Adrenal gland (tissue), 9 donors: ENCODE measurements at regions not wholly inside any gene's neighbourhood (a gene's known extent, or its start where the extent isn't known, plus 50 kb on each side); places are given as distances from the start of the nearest gene placed in this dataset.

Experiments
- DNase-seq, 7 donors: peaks; one replicate each; pipeline ENCODE4 v3.0.0-alpha.2; 2019 to 2020
- H3K27ac ChIP-seq, 5 donors: fragments of 200-600 bp; sonication (generic) in 4 of 5; 1 replicate in 3 of 5; 2 replicates in 2 of 5; pipeline versions ENCODE4 v1.5.1 to v1.8.0; 2016 to 2020; ENCODE audit warnings: mild to moderate bottlenecking in 1 of 5
- H3K27me3 ChIP-seq: fragments of 200-600 bp; 2 replicates; pipeline ENCODE4 v1.8.0; 2021
- H3K36me3 ChIP-seq, 2 donors: fragments of 200-600 bp; replicated peaks in 1 of 2; 1 replicate in 1 of 2; 2 replicates in 1 of 2; pipeline versions ENCODE4 v1.5.1 to v1.8.0; 2018 to 2022
- H3K4me1 ChIP-seq, 2 donors: fragments of 200-600 bp; replicated peaks in 1 of 2; 1 replicate in 1 of 2; 2 replicates in 1 of 2; pipeline versions ENCODE4 v1.5.1 to v1.8.0; 2018 to 2021
- H3K4me3 ChIP-seq, 4 donors: fragments of 200-600 bp; sonication (generic) in 3 of 4; one replicate each; pipeline ENCODE4 v1.5.1; 2016 to 2018
- H3K9me3 ChIP-seq, 3 donors: fragments of 200-600 bp; sonication (generic) in 1 of 3; replicated peaks in 1 of 3; 1 replicate in 2 of 3; 2 replicates in 1 of 3; pipeline versions ENCODE4 v1.5.1 to v1.8.0; 2016 to 2021
- CTCF ChIP-seq, 6 experiments: fragments of 450-650 bp in 4 of 6; fragments of 200-600 bp in 2 of 6; sonication (generic) in 1 of 6; IDR thresholded peaks; 1 replicate in 5 of 6; 2 replicates in 1 of 6; pipeline versions ENCODE4 v1.5.1 to v1.8.0; 2016 to 2021; ENCODE audit warnings: antibody characterized with exemption in 6 of 6, mild to moderate bottlenecking in 2 of 6, moderate library complexity in 1 of 6
- POLR2A ChIP-seq, 2 donors: fragments of 450-650 bp; IDR thresholded peaks; one replicate each; pipeline ENCODE4 v1.6.1; 2017; ENCODE audit warnings: antibody characterized with exemption in 2 of 2, mild to moderate bottlenecking in 2 of 2, moderate library complexity in 1 of 2
- WGBS, 4 donors: extraction: QIAGEN DNeasy Blood & Tissue Kit in 2 of 4; methylation state at CpG; one replicate each; pipeline versions ENCODE4 v1.1.5 to v1.1.7; 2013 to 2017; 5-methylcytosine and 5-hydroxymethylcytosine counted together
- intact Hi-C, 2 donors: fragments of 100-400 bp; cut with DNase I; formaldehyde crosslinking; loops; one replicate each; pipeline versions ENCODE4 v1.14.1 to v1.15.0; 2022 to 2023
- donor health status: healthy with polysubstance abuse.
- donor health status: Bipolar disorder and iron deficiency.
- donor health status: DM: yes; HTN: yes; CAD: no.
- donor health status: DM: no; HTN: no; CAD: no.
- donor health status: DM: no; HTN: no; CAD: no.

GRCh38 chr12:93050748-93051081 lies 121.6 kb upstream of the EEA1 start:
- Histone ChIP-seq H3K4me3 (no peak overlapping the region), H3K9me3 (no peaks in the 10 kb centered on the region), H3K27me3 (no peaks in the 10 kb centered on the region), H3K27ac (no peak overlapping the region), H3K36me3 (no peaks in the 10 kb centered on the region), H3K4me1 (no peaks in the 10 kb centered on the region)
- DNase-seq = no peak
- WGBS, 4 donors = 91 to 98% (median 93%) methylated on average over 2 of the region's 2 CpGs
- intact Hi-C loops = no loop called here
- no peak for TF ChIP-seq CTCF (IDR thresholded peaks at IDR 0.05)
- TF ChIP-seq POLR2A (IDR thresholded peaks at IDR 0.05) = no peak

GRCh38 chr12:93054021-93054420 lies 124.9 kb upstream of the EEA1 start:
- Histone ChIP-seq H3K27me3 (no peaks in the 10 kb centered on the region), H3K36me3 (no peaks in the 10 kb centered on the region), H3K27ac (no peak overlapping the region), H3K4me3 (no peak overlapping the region), H3K9me3 (no peaks in the 10 kb centered on the region), H3K4me1 (no peaks in the 10 kb centered on the region)
- intact Hi-C loops = no loop called here
- no peak for DNase-seq
- no peak for TF ChIP-seq CTCF (IDR thresholded peaks at IDR 0.05)

GRCh38 chr12:93055221-93055620 lies 126.1 kb upstream of the EEA1 start:
- Histone ChIP-seq H3K4me1 (no peaks in the 10 kb centered on the region), H3K4me3 (no peak overlapping the region), H3K36me3 (no peaks in the 10 kb centered on the region), H3K27ac (no peak overlapping the region), H3K27me3 (no peaks in the 10 kb centered on the region), H3K9me3 (no peaks in the 10 kb centered on the region)
- TF ChIP-seq CTCF (IDR thresholded peaks at IDR 0.05) = no peak
- TF ChIP-seq POLR2A (IDR thresholded peaks at IDR 0.05) = no peak
- 88 to 96% (median 94%) methylated on average over 5 of the region's 5 CpGs for WGBS, 4 donors
- DNase-seq = no peak
- intact Hi-C loops = no loop called here

- Histone ChIP-seq H3K9me3 (no peaks in the 10 kb centered on the region), H3K36me3 (no peaks in the 10 kb centered on the region), H3K27ac (no peak overlapping the region), H3K27me3 (no peaks in the 10 kb centered on the region), H3K4me3 (no peak overlapping the region), H3K4me1 (no peaks in the 10 kb centered on the region)
- WGBS, 4 donors = 72 to 77% (median 74%) methylated on average over 4 of the region's 4 CpGs
- intact Hi-C loops = no loop called here
- no peak for DNase-seq
- TF ChIP-seq POLR2A (IDR thresholded peaks at IDR 0.05) (no peak), CTCF (IDR thresholded peaks at IDR 0.05) (no peak)
Observed at GRCh38 chr12:93056971-93057535, 128.0 kb upstream of the EEA1 start.
